HG02852 (cell line): ENCODE measurements at regions not wholly inside any gene's neighbourhood (a gene's known extent, or its start where the extent isn't known, plus 50 kb on each side); places are given as distances from the start of the nearest gene placed in this dataset.

ENCODE experiments used
- ATAC-seq: cut with Tn5 transposase; IDR thresholded peaks from one replicate; pipeline ENCODE4 v1.9.1; 2021; ENCODE audit warnings: mild to moderate bottlenecking, moderate library complexity; ENCODE audit not compliant: unreplicated experiment

- ATAC-seq, result no peak
Observed at GRCh38 chr1:199150756-199151155, 511.9 kb downstream of the PTPRC start.

- peak; percentile 52 for ATAC-seq
Observed at GRCh38 chr1:199151634-199152425, 513.0 kb downstream of the PTPRC start.

- ATAC-seq, result no peak
Observed at GRCh38 chr1:199152676-199153075, 513.8 kb downstream of the PTPRC start.

GRCh38 chr1:199155166-199156019 lies 516.6 kb downstream of the PTPRC start:
- ATAC-seq, result no peak

GRCh38 chr1:199157494-199157893 lies 518.7 kb downstream of the PTPRC start:
- no peak for ATAC-seq

GRCh38 chr1:199160521-199161318 lies 521.9 kb downstream of the PTPRC start:
- no peak for ATAC-seq

GRCh38 chr1:199161319-199161680 lies 522.5 kb downstream of the PTPRC start:
- no peak for ATAC-seq

- ATAC-seq, result no peak
Observed at GRCh38 chr1:199161766-199162303, 523.0 kb downstream of the PTPRC start.

GRCh38 chr1:199163267-199163666 lies 524.4 kb downstream of the PTPRC start:
- ATAC-seq, result no peak

GRCh38 chr1:199163670-199164069 lies 524.8 kb downstream of the PTPRC start:
- ATAC-seq, result no peak

- no peak for ATAC-seq
Observed at GRCh38 chr1:199167460-199167859, 528.6 kb downstream of the PTPRC start.

GRCh38 chr1:199168888-199169585 lies 530.2 kb downstream of the PTPRC start:
- ATAC-seq, result no peak

- no peak for ATAC-seq
Observed at GRCh38 chr1:199170711-199171110, 531.9 kb downstream of the PTPRC start.

- ATAC-seq, result peak; percentile 9
Observed at GRCh38 chr1:199172171-199173124, 533.6 kb downstream of the PTPRC start.

GRCh38 chr1:199173356-199173755 lies 534.5 kb downstream of the PTPRC start:
- ATAC-seq, result peak; percentile 98

- no peak for ATAC-seq
Observed at GRCh38 chr1:199174336-199174735, 535.5 kb downstream of the PTPRC start.

GRCh38 chr1:199176713-199177112 lies 537.9 kb downstream of the PTPRC start:
- ATAC-seq, result no peak

GRCh38 chr1:199177241-199177640 lies 538.4 kb downstream of the PTPRC start:
- ATAC-seq, result no peak

- ATAC-seq, result no peak
Observed at GRCh38 chr1:199178646-199179045, 539.8 kb downstream of the PTPRC start.
